PC-3 (cell line): ENCODE measurements at regions not wholly inside any gene's neighbourhood (a gene's known extent, or its start where the extent isn't known, plus 50 kb on each side); places are given as distances from the start of the nearest gene placed in this dataset.
"Not testable (repeated sequence)": the region's sequence is repeated elsewhere in the genome, so short reads cannot be mapped to it uniquely, and the experiment has no call there.

Experiments used
- EZH2 ChIP-seq: fragments of 300-600 bp; sonication (generic); IDR thresholded peaks from one replicate; pipeline ENCODE4 v1.6.1; 2017; ENCODE audit warnings: antibody characterized with exemption, mild to moderate bottlenecking, low read length; ENCODE audit not compliant: unreplicated experiment
- EZH2phosphoT487 ChIP-seq: fragments of 300-600 bp; sonication (generic); IDR thresholded peaks from 2 replicates; pipeline ENCODE4 v1.6.1; 2018; ENCODE audit warnings: mild to moderate bottlenecking, antibody characterized with exemption, low read length, borderline replicate concordance
- TF ChIP-seq, protein P1 (sequence below): fragments of 300-600 bp; sonication (generic); conservative IDR thresholded peaks from 2 replicates; pipeline ENCODE4 v1.5.1; 2017; ENCODE audit warnings: antibody characterized with exemption, low read depth, mild to moderate bottlenecking, low read length

DNA sequence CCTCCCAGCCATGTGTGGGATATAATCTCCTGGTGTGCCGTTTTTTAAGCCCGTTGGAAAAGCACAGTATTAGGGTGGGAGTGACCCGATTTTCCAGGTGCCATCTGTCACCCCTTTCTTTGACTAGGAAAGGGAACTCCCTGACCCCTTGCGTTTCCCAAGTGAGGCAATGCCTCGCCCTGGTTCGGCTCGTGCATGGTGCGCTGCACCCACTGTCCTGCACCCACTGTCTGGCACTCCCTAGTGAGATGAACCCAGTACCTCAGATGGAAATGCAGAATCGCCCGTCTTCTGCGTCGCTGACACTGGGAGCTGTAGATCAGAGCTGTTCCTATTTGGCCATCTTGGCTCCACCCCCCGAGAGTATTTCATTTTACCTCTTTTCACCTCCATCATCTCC is 1146.6 kb downstream of the BRINP3 start:
- TF ChIP-seq, protein P1, sequence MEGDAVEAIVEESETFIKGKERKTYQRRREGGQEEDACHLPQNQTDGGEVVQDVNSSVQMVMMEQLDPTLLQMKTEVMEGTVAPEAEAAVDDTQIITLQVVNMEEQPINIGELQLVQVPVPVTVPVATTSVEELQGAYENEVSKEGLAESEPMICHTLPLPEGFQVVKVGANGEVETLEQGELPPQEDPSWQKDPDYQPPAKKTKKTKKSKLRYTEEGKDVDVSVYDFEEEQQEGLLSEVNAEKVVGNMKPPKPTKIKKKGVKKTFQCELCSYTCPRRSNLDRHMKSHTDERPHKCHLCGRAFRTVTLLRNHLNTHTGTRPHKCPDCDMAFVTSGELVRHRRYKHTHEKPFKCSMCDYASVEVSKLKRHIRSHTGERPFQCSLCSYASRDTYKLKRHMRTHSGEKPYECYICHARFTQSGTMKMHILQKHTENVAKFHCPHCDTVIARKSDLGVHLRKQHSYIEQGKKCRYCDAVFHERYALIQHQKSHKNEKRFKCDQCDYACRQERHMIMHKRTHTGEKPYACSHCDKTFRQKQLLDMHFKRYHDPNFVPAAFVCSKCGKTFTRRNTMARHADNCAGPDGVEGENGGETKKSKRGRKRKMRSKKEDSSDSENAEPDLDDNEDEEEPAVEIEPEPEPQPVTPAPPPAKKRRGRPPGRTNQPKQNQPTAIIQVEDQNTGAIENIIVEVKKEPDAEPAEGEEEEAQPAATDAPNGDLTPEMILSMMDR: not testable (repeated sequence)
- not testable (repeated sequence) for TF ChIP-seq EZH2, EZH2phosphoT487
